ENCODE measurements at regions not wholly inside any gene's neighbourhood (a gene's known extent, or its start where the extent isn't known, plus 50 kb on each side); places are given as distances from the start of the nearest gene placed in this dataset.
A peak's percentile ranks its signal among the peaks of the same experiment; 100 is the strongest.

- no peak for DNase-seq (ENCODE audit: low read depth in 3 of 3, low spot score in 1 of 3)
Measured at GRCh38 chr14:71284048-71284447, 376.8 kb downstream of the PCNX1 start.

GRCh38 chr14:71286126-71286525, 378.9 kb downstream of the PCNX1 start:
- no peak for DNase-seq (ENCODE audit: low read depth in 3 of 3, low spot score in 1 of 3)

- no peak for DNase-seq (ENCODE audit: low read depth in 3 of 3, low spot score in 1 of 3)
Measured at GRCh38 chr14:71287567-71287966, 380.3 kb downstream of the PCNX1 start.

- DNase-seq (ENCODE audit: low read depth in 3 of 3, low spot score in 1 of 3): no peak
Measured at GRCh38 chr14:71289536-71289935, 382.3 kb downstream of the PCNX1 start.

GRCh38 chr14:71290301-71290700, 383.0 kb downstream of the PCNX1 start:
- no peak for DNase-seq (ENCODE audit: low read depth in 3 of 3, low spot score in 1 of 3)

- DNase-seq (ENCODE audit: low read depth in 3 of 3, low spot score in 1 of 3): no peak
Measured at GRCh38 chr14:71290960-71291466, 383.8 kb downstream of the PCNX1 start.

- DNase-seq (ENCODE audit: low read depth in 3 of 3, low spot score in 1 of 3): no peak
Measured at GRCh38 chr14:71296184-71296583, 388.9 kb downstream of the PCNX1 start.

GRCh38 chr14:71300566-71301330, 393.5 kb downstream of the PCNX1 start:
- DNase-seq (ENCODE audit: low read depth in 3 of 3, low spot score in 1 of 3): no peak

GRCh38 chr14:71301611-71302010, 394.4 kb downstream of the PCNX1 start:
- no peak for DNase-seq (ENCODE audit: low read depth in 3 of 3, low spot score in 1 of 3)

- DNase-seq (ENCODE audit: low read depth in 3 of 3, low spot score in 1 of 3): no peak
Measured at GRCh38 chr14:71304690-71305089, 397.4 kb downstream of the PCNX1 start.

GRCh38 chr14:71308671-71309070, 401.4 kb downstream of the PCNX1 start:
- DNase-seq (ENCODE audit: low read depth in 3 of 3, low spot score in 1 of 3): no peak

GRCh38 chr14:71309756-71310155, 402.5 kb downstream of the PCNX1 start:
- no peak for DNase-seq (ENCODE audit: low read depth in 3 of 3, low spot score in 1 of 3)

- DNase-seq (ENCODE audit: low read depth in 3 of 3, low spot score in 1 of 3): no peak
Measured at GRCh38 chr14:71311061-71311460, 403.8 kb downstream of the PCNX1 start.

GRCh38 chr14:71314717-71315116, 407.5 kb downstream of the PCNX1 start:
- no peak for DNase-seq (ENCODE audit: low read depth in 3 of 3, low spot score in 1 of 3)

GRCh38 chr14:71317385-71318096, 410.3 kb downstream of the PCNX1 start:
- no peak for DNase-seq (ENCODE audit: low read depth in 3 of 3, low spot score in 1 of 3)

GRCh38 chr14:71318097-71318459, 410.8 kb downstream of the PCNX1 start:
- no peak for DNase-seq (ENCODE audit: low read depth in 3 of 3, low spot score in 1 of 3)

- no peak for DNase-seq (ENCODE audit: low read depth in 3 of 3, low spot score in 1 of 3)
Measured at GRCh38 chr14:71319666-71320065, 412.4 kb downstream of the PCNX1 start.

GRCh38 chr14:71320107-71320733, 413.0 kb downstream of the PCNX1 start, which contains the start of gene SIPA1L1:
Gene SIPA1L1 (plus strand): TSS chr14:71320476.
- DNase-seq (ENCODE audit: low read depth in 3 of 3, low spot score in 1 of 3): peak; percentile 92 to 99 (median 97)

- peak in 2 of 3 donors; percentile 27 to 45 for DNase-seq (ENCODE audit: low read depth in 3 of 3, low spot score in 1 of 3)
Measured at GRCh38 chr14:71320734-71321573, 413.7 kb downstream of the PCNX1 start.

- DNase-seq (ENCODE audit: low read depth in 3 of 3, low spot score in 1 of 3): no peak
Measured at GRCh38 chr14:71321574-71322315, 414.5 kb downstream of the PCNX1 start.
